ENCODE measurements at regions not wholly inside any gene's neighbourhood (a gene's known extent, or its start where the extent isn't known, plus 50 kb on each side); places are given as distances from the start of the nearest gene placed in this dataset.

DNA sequence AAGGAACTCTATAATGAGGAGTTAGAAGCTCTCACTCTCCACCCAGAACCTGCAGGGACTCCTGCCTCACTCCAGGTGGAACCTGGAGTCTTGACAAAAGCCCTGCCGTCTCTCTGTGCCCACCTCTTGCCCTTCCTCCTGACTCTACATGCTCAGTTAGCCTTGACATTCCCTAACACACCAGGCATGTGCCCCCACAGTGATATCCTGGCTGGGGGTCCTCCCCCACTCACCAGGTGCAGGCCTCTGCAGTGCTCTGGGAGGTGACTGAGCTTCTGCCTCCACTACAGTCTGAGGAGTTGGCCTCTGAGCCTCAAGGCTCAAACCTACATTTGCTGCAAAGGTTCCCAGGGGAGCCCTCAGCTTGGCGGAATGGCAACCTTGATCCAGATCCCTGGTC, 300.7 kb downstream of the ADGRD1 start:
- no peaks in the 10 kb centered on the region for H3K4me1 ChIP-seq (replicated peaks in 1 of 2)
- WGBS, 4 donors: 61 to 74% (median 71%) methylated on average over 2 of the region's 2 CpGs
- no peaks in the 10 kb centered on the region for H3K9me3 ChIP-seq (replicated peaks in 1 of 3)
- no peak overlapping the region for H3K27ac ChIP-seq
- DNase-seq: no peak
- no peaks in the 10 kb centered on the region for H3K27me3 ChIP-seq
- intact Hi-C loops (cut with DNase I): no loop called here
- no peak for TF ChIP-seq POLR2A (IDR thresholded peaks at IDR 0.05)
- TF ChIP-seq, protein P1, sequence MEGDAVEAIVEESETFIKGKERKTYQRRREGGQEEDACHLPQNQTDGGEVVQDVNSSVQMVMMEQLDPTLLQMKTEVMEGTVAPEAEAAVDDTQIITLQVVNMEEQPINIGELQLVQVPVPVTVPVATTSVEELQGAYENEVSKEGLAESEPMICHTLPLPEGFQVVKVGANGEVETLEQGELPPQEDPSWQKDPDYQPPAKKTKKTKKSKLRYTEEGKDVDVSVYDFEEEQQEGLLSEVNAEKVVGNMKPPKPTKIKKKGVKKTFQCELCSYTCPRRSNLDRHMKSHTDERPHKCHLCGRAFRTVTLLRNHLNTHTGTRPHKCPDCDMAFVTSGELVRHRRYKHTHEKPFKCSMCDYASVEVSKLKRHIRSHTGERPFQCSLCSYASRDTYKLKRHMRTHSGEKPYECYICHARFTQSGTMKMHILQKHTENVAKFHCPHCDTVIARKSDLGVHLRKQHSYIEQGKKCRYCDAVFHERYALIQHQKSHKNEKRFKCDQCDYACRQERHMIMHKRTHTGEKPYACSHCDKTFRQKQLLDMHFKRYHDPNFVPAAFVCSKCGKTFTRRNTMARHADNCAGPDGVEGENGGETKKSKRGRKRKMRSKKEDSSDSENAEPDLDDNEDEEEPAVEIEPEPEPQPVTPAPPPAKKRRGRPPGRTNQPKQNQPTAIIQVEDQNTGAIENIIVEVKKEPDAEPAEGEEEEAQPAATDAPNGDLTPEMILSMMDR (IDR thresholded peaks at IDR 0.05): no peak
- no peak overlapping the region for H3K4me3 ChIP-seq
- no peaks in the 10 kb centered on the region for H3K36me3 ChIP-seq (replicated peaks in 1 of 2)

DNA sequence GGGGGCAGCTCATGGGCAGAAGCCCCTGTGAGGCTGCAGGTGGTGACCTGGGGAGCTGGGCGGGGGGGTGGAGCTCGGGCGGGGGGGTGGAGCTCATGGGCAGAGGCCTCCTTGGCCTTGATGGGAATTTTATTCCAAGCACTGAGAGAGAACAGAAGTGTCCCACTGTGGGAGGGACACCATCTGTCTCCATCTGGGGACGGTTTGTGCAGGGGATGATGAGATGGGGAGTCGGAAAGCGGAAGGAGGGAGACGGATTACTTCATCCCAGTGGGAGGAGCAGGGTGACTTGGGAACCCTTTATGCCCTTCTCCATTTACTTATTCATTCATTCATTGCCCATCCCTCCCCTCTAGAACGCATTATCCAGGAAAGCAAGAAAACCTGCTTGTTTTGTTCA, 304.7 kb downstream of the ADGRD1 start:
- no peaks in the 10 kb centered on the region for H3K36me3 ChIP-seq (replicated peaks in 1 of 2)
- no peaks in the 10 kb centered on the region for H3K27me3 ChIP-seq
- no peaks in the 10 kb centered on the region for H3K9me3 ChIP-seq (replicated peaks in 1 of 3)
- H3K4me3 ChIP-seq: no peak overlapping the region
- TF ChIP-seq POLR2A (IDR thresholded peaks at IDR 0.05): no peak
- TF ChIP-seq, protein P1 (IDR thresholded peaks at IDR 0.05): no peak
- no peaks in the 10 kb centered on the region for H3K4me1 ChIP-seq (replicated peaks in 1 of 2)
- no peak for DNase-seq
- WGBS, 4 donors: 69 to 79% (median 73%) methylated on average over 4 to 8 of the region's 8 CpGs
- intact Hi-C loops (cut with DNase I): no loop called here
- H3K27ac ChIP-seq: no peak overlapping the region

DNA sequence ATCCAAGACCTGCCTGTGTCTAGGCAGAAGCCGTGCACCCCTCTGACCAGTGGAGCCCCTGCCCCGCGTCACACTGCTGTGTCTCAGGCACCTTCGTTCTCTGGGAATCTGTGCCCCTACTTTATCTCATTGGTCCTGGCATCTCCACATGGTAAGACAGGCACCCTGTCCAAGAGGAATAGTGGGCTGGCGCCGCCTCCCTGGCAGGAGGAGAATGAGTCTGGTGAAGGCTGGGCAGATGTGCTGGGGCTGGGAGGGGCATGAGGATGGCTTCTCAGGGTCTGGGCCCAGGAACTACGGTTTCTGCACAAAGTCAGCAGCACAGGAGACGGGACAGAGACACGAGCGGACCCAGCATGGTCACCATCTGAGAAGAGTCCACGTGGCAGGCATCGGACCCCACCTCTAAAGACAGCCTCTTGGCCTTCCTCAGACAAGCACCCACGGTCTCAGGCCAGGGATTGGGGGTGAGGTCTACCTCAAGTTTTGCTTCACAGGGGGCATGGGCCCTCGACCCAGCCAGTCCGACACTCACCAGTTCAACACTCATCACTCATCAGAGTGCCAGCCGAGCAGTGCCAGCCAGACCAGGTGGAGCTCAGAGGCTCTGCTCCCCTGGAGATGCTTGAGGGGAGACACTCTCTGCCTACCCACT, 306.7 kb downstream of the ADGRD1 start:
- Histone ChIP-seq H3K27ac (no peak overlapping the region), H3K27me3 (no peaks in the 10 kb centered on the region), H3K4me1 (replicated peaks in 1 of 2) (no peaks in the 10 kb centered on the region), H3K9me3 (replicated peaks in 1 of 3) (no peaks in the 10 kb centered on the region), H3K36me3 (replicated peaks in 1 of 2) (no peaks in the 10 kb centered on the region), H3K4me3 (no peak overlapping the region)
- intact Hi-C loops (cut with DNase I): no loop called here
- no peak for TF ChIP-seq POLR2A (IDR thresholded peaks at IDR 0.05)
- TF ChIP-seq, protein P1 (IDR thresholded peaks at IDR 0.05): no peak
- no peak for DNase-seq
- 72 to 91% (median 79%) methylated on average over 8 to 16 of the region's 16 CpGs for WGBS, 4 donors

DNA sequence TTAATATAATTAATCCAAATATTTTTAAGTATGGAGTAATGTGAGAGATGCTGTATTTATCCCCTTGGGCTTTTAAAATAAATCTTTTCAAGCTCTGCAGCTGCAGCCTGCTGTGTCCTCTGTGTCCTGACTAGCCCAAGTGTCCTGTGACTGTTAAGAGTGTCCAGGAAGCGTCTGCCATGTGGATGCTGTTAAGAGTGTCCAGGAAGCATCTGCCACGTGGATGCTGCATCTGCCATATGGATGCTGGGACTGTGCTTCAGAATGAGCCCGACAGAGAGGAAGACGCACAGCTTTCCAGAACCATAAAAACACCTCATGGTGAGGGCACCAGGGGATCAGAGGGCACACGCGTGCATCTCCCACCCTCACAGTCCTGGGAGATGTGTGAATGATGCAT, 307.2 kb downstream of the ADGRD1 start:
- no peak for DNase-seq
- H3K36me3 ChIP-seq (replicated peaks in 1 of 2): no peaks in the 10 kb centered on the region
- intact Hi-C loops (cut with DNase I): no loop called here
- no peak overlapping the region for H3K4me3 ChIP-seq
- TF ChIP-seq, protein P1 (IDR thresholded peaks at IDR 0.05): no peak
- no peak for TF ChIP-seq POLR2A (IDR thresholded peaks at IDR 0.05)
- H3K9me3 ChIP-seq (replicated peaks in 1 of 3): no peaks in the 10 kb centered on the region
- no peaks in the 10 kb centered on the region for H3K4me1 ChIP-seq (replicated peaks in 1 of 2)
- H3K27me3 ChIP-seq: no peaks in the 10 kb centered on the region
- WGBS, 4 donors: 62 to 74% (median 72%) methylated on average over 5 to 6 of the region's 6 CpGs
- H3K27ac ChIP-seq: no peak overlapping the region

Measured in adrenal gland (tissue), 9 donors.